Peyer's patch (tissue), 4 donors: ENCODE measurements at regions not wholly inside any gene's neighbourhood (a gene's known extent, or its start where the extent isn't known, plus 50 kb on each side); places are given as distances from the start of the nearest gene placed in this dataset.

Source experiments
- CTCF ChIP-seq, 6 experiments: fragments of 450-650 bp in 4 of 6; fragments of 200-600 bp in 2 of 6; sonication (generic) in 1 of 6; IDR thresholded peaks; one replicate each; pipeline ENCODE4 v1.5.1; 2017 to 2019; ENCODE audit warnings: antibody characterized with exemption in 6 of 6, mild to moderate bottlenecking in 3 of 6, moderate library complexity in 1 of 6
- POLR2A ChIP-seq, 2 donors: fragments of 450-650 bp; IDR thresholded peaks; one replicate each; pipeline ENCODE4 v1.5.1; 2017; ENCODE audit warnings: antibody characterized with exemption in 2 of 2, mild to moderate bottlenecking in 2 of 2, moderate library complexity in 2 of 2

GRCh38 chr6:21823371-21823770, 229.8 kb downstream of the SOX4 start:
- TF ChIP-seq POLR2A (IDR thresholded peaks at IDR 0.05) (no peak), CTCF (IDR thresholded peaks at IDR 0.05) (no peak)
